GM03348 (cell line): ENCODE measurements at regions not wholly inside any gene's neighbourhood (a gene's known extent, or its start where the extent isn't known, plus 50 kb on each side); places are given as distances from the start of the nearest gene placed in this dataset.
"Not testable (repeated sequence)": the region's sequence is repeated elsewhere in the genome, so short reads cannot be mapped to it uniquely, and the experiment has no call there.

Source experiments
- DNase-seq: peaks from one replicate; pipeline ENCODE4 v3.0.0; 2012; ENCODE audit warnings: low spot score

DNA sequence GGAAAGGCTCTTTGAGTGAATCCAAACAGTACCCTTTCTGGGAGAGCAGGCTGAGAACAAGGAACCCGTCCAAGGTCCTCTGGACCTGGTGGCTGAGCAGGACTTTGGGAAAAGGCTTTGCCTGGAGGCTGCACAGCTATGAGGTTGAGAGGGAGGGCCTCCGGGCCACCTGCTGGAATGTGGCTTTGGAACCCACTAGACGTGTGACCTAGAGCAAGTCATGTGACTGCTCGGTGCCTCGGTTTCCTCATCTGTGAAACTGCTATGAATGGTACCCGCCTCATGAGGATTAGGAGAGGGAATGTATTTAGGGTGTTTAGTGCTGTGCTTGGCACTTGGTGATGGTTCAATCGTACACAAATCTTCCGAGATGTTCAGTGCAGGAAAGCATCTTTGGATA, 50.4 kb downstream of the HAPSTR1 start:
- no peak for DNase-seq

DNA sequence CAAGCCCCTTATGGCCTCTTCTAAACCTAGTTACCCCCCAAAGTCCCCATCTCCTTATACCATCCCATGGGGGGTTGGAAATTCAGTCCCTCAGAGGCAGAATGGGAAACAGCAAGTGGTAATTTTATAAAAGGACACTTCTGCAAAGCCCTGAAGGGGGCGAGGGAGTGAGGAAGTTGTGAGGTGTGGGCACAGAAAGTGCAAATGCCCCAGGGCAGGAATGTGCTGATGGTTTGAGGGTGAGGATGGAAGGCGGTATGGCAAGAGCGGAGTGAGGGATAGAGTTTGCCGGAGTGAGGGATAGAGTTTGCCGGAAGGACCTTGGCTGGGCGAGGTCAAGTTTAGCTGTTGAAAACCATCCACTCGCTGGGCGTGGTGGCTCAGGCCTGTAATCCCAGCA, 52.7 kb downstream of the HAPSTR1 start:
- DNase-seq: no peak

DNA sequence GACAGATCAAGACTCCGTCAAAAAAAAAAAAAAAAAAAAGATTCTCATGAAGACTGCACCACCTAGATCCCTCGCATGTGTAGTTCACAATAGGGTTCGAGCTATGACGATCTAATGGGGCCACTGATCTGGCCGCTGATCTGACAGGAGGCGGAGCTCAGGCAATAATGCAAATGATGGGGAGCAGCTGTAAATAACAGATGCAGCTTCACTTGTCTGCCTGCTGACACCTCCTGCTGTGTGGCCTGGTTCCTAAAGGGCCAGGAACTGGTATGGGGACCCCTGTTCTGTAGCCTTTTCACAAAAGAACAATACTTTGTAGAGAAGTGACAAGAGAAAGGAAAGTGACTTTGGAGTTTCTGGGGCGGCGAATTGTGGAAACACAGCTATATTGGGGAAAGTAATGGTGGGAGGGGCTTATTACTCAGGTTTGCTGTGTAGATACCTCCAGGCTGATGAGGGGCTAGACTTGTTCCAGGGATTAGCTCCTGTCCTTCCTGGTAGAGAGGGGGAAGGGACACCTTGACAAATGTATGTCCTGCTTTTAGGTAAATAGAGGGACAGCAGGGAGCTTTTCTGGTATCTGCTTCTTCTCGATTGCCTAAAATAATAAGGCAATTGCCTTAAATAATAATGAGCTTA, 57.1 kb downstream of the HAPSTR1 start:
- DNase-seq: no peak

DNA sequence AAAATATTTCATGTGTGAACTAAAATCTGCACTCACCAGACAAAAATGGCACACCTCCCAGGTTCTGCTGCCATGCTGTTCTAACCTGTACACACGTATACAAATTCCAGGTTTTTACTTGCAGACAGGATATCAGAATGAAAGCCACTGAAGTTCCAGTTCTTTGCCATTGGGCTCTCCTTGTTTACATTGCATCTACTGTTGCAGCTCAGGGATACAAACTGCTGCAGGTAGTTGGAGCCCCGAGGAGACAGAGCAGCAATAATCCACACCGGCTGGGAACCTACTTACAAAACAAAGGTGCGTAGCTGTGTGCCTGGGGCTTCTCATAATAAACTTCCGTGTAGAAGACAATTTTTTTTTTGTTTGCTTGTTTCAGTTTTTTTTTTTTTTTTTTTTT, 59.6 kb downstream of the HAPSTR1 start:
- DNase-seq: no peak

DNA sequence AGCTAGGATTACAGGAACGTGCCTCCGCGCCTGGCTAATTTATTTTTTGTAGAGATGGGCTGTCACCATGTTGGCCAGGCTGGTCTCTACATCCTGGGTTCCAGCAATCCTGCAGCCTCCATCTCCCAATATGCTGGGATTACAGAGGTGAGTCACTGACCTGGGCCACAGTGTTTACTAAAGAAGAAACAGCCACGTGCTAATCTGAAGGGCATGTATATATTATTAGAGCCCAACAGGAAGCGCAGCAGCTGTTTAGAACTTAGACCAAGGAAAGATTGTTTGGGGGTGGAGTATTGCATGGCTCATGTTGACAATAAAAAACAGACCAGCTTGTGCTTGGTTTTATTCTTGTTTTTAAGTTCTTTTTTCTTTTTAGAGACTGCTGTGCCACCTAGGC, 60.2 kb downstream of the HAPSTR1 start:
- DNase-seq: no peak

DNA sequence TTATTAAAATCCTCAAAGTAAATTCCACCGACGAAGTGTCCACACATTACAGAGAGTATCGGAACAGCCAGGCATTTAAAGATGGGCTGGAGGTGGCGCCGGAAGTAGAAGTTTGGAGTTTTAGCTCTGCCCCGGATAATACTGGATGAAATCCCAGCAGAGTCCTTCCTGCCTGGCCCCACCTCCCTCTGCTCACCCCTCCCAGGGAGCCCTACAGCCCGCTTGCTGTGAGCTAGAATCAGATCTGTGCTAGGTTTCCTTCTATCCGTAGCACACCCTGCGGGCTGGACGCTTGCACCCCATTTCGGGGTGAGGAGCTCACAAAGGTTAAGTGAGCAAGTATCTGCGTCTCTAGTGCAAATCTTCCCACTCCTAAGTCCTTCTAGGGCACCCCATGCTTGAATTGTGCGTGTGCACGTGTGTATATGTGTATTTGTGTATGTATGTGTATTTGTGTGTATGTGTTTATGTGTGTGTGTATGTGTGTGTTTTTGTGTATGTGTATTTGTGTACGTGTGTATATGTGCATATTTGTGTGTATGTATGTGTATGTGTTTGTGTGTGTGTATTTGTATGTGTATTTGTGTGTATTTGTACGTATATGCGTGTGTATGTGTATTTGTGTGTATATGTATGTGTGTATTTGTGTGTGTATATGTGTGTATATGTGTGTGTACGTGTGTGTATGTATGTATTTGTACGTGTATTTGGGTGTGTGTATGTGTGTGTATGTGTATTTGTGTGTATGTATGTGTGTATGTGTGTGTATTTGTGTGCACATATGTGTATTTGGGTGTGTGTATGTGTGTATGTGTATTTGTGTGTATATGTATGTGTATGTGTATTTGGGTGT, 61.4 kb downstream of the HAPSTR1 start:
- DNase-seq: no peak

DNA sequence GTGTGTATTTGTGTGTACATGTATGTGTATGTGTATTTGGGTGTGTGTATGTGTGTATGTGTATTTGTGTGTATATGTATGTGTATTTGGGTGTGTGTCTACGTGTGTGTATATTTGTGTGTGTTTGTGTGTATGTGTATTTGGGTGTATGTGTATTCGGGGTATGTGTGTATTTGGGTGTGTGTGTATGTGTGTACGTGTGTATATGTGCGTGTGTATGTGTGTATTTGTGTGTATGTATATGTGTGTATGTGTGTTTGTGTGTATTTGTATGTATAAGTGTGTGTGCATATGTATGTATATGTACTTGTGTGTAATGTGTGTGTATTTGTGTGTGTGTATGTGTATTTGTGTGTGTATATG, 62.0 kb downstream of the HAPSTR1 start:
- DNase-seq: no peak

DNA sequence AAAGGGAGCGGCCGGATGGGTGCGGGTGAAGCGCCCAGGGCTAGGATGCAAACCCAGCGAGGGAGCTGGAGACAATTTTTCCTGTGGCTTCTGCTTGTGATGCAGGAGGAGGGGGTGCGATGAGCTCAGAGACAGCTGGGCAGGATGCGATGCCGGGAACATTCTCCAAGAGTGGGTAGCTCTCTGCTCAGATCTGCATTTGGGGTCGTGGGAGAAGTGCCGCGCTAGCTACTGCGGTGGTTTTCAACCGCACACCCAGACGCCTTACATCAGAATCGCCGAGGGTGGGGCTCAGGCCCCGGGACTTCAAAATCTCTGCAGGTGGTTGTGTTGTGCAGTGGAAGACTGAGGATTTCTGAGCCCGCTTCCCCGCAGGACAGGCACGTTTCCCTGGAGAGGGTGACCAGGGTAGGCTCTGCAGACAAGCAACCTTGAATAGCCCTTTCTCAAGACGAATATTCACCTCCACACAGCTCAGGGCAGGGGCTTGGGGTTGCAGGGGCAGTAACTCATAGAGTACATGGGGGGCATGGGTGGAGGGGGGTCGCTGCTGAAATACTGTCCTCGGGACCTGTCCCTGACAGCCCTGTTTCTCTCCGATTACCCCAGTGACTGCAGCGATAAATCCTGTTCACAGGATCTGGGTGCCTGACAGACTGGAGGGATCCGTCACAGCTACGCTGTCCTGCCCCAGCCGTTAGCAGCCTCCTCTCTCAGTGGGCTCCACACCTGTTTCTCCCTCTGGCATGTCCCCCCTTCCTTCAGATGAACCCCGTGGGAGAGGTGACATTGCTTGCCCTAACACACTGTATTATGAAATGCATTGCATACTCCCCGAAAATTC, 63.3 kb downstream of the HAPSTR1 start:
- DNase-seq: no peak

DNA sequence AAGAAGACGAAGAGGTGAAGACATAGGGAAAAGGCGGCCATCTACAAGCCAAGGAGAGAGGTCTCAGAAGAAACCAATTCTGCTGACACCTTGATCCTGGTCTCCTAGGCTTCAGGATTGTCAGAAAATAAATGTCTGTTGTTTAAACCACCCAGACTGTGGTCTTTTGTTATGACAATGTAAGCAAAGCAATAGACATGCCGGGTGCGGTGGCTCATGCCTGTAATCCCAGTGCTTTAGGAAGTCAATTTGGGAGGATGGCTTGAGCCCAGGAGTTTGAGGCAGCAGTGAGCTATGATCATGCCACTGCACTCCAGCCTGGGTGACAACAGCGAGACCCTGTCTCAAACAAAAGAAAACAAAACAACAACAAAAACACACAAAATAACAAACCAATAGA, 64.4 kb downstream of the HAPSTR1 start:
- no peak for DNase-seq

DNA sequence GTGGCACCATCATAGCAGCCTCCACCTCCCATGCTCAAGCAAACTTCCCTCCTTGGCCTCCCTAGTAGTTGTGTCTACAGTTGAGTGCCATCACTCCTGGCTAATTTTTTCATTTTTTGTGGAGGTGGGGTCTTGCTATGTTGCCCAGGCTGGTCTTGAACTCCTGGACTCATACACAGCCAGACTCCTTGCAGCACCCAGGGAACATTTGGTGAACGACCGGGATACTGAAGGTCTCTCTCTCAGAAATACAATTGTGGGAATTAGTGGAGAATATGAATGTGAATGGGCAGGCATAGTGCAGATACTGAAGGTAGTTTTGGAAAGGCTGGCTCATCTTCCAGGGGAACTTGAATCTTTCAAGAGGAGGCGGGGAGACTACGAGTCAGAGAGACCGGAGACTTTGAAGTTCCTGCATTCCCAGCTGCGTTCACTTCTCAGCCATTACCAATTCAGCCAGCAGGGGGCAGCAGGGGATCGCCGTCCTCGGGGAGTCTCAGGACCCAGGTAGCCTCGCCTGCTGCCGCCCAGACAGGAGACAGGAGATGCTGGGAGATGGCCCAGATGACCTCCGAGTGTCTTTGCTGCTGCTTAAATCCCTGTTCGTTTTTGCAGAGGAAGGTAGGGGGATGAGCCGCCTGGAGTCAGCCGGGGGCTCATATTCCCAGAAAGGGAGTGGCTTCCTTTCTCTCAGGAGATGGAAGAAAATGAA, 68.6 kb downstream of the HAPSTR1 start:
- peak; percentile 84 for DNase-seq

DNA sequence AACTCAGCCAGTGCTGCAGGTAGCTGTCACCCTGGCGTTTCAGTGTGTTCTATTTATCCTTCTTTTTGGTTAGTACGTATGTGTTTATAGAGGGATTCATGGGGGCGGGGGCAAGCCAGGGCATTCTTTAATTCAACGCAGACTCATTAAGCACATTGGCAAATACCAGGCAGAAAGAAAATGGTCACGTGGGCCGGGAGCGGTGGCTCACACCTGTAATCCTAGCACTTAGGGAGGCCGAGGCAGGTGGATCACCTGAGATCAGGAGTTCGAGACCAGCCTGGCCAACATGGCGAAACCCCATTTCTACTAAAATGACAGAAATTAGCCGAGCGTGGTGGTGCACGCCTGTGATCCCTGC, 69.1 kb downstream of the HAPSTR1 start:
- no peak for DNase-seq

DNA sequence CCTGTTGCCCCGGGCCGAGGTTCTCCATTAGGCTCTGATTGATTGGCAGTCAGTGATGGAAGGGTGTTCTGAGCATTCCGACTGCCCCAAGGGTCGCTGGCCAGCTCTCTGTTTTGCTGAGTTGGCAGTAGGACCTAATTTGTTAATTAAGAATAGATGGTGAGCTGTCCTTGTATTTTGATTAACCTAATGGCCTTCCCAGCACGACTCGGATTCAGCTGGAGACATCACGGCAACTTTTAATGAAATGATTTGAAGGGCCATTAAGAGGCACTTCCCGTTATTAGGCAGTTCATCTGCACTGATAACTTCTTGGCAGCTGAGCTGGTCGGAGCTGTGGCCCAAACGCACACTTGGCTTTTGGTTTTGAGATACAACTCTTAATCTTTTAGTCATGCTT, 74.2 kb downstream of the HAPSTR1 start:
- no peak for DNase-seq

DNA sequence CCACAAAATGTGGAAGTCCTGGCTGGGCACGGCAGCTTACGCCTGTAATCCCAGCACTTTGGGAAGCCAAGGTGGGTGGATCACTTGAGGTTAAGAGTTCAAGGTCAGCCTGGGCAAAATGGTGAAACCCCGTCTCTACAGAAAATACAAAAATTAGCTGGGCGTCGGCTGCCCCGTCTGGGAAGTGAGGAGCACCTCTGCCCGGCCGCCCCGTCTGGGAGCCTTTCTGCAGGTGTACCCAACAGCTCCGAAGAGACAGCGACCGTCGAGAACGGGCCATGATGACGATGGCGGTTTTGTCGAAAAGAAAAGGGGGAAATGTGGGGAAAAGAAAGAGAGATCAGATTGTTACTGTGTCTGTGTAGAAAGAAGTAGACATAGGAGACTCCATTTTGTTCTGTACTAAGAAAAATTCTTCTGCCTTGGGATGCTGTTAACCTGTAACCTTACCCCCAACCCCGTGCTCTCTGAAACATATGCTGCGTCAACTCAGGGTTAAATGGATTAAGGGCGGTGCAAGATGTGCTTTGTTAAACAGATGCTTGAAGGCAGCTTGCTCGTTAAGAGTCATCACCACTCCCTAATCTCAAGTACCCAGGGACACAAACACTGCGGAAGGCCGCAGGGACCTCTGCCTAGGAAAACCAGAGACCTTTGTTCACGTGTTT, 75.0 kb downstream of the HAPSTR1 start:
- not testable (repeated sequence) for DNase-seq

DNA sequence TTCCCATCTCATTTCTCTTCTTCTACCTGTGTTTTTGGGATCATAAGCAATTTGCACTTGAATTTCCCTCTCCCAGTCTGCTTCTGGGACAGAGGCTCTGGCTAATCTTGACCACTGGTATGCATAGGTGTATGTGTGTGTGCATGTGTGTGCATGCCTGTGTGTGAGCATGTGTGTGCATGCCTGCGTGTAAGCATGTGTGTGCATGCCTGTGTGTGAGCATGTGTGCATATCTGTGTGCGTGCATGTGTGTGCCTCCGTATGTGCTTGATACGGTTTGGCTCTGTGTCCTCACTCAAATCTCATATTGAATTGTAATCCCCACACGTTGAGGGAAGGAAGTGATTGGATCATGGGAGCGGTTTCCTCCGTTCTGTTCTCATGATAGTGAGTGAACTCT, 77.7 kb downstream of the HAPSTR1 start:
- DNase-seq: no peak

DNA sequence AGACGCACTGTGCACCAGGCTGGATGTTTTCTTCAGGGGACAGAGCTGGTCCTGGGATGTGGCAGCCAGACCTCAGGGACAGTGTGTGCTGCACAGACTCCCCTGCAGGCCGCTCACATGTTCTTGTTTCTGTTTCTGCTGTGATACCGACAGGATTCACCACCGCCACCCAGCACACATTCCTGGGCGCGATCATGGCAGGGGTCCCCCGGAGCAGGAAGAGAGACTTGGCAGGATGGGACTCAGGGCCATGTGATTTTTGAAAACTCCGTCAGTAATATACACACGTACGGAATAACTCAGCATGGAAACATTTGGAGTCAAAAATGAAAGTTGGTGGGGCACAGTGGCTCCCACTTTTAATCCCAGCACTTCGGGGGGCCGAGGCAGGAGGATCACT, 79.0 kb downstream of the HAPSTR1 start:
- DNase-seq: peak; percentile 32

DNA sequence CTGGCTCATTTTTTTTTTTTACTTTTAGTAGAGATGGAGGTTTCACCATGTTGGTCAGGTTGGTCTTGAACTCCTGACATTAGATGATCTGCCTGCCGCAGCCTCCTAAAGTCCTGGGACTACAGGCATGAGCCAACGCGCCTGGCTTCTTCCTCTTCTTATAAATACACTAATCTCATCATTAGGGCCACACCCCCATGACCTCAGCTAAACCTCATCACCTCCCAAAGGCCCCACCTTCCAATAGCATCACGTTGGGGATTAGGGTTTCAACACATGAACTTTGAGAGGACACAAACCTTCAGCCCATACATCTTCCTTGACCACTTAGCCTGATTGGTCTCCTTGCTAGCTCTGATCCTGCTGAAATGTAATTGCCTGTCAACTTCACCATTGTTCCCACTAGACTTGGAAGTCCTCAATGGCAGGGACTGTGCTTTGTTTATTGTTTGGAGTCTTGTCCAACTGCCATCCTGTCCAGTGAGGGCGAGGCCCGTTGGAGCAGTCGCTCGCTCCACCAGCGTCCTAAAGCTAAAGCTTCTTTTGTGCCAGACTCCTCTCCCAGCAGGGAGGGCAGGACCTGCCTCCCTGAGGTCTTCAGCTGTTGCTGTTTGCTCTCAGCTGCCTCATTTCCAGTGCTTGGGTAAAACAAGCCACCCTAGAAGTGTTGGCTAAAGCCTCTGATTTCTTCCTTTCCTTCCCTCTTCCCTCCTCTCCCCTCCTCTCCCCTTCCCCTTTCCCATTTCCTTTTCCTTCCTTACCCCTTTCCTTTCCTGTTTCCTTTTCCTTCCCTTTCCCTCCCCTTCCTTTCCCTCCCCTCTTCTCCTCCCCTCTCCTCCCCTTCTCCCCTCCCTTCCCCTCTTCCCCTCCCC, 85.3 kb downstream of the HAPSTR1 start:
- no peak for DNase-seq

DNA sequence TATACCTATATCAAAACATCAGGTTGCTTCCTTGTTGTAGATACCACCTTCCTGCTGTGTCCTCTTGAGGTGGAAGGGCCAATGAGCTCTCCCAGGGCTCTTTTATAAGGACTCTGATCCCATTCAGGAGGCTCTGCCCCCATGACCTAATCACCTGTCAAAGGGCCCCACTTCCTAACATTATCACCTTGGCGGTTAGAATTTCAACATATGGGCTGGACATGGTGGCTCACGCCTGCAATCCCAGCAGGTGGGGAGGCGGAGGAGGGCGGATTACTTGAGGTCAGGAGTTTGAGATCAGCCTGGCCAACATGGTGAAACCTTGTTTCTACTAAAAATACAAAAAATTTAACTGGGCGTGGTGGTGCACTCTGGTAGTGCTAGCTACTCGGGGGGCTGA, 86.4 kb downstream of the HAPSTR1 start:
- no peak for DNase-seq

DNA sequence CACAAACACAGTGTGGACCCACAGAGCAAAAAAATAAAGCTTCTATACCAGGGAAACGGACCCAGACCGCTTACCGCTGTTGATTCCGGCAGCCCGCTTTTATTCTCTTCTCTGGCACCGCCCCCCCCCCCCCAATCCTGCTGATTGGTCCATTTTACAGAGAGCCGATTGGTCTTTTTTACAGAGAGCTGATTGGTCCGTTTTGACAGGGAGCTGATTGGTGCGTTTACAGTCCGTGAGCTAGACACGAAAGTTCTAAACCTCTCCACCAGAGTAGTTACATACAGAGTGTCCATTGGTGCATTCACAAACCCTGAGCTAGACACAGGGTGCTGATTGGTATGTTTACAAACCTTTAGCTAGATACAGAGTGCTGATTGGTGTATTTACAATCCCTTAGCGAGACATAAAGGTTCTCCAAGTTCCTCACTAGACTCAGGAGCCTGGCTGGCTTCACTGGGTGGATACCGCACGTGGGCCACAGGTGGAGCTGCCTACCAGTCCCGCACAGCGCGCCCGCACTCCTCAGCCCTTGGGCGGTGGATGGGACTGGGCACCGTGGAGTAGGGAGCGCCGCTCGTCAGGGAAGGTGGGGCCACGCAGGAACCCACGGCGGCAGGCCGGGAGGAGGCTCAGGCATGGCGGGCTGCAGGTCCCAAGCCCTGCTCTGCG, 92.4 kb downstream of the HAPSTR1 start:
- DNase-seq: no peak

DNA sequence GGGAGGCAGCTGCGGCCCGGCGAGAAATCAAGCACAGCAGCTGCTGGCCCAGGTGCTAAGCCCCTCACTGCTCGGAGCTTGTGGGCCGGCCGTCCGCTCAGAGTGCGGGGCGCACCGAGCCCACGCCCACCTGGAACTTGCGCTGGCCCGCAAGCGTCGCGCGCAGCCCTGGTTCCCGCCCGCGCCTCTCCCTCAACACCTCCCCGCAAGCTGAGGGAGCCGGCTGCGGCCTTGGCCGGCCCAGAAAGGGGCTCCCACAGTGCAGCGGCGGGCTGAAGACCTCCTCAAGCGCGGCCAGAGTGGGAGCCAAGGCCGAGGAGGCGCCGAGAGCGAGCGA, 92.9 kb downstream of the HAPSTR1 start:
- no peak for DNase-seq

DNA sequence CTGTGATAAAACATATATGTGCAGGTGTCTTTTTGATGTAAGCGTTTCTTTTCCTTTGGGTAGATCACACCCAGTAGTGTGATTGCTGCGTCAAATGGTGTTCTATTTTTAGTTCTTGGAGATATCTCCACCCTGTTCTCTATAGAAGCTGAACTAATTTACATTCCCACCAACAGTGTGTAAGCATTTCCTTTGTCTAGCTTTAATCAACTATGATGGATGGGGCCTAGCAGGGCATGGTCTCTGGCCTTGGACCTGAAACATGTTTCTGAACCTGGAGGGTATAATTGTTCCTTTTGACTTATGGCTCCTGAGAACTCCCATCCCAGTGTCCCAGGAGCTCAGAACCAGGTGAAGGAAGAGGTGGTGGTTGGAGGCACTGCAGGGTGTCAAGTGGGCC, 93.9 kb downstream of the HAPSTR1 start:
- DNase-seq: no peak
